RWPE2 (cell line): ENCODE measurements at regions not wholly inside any gene's neighbourhood (a gene's known extent, or its start where the extent isn't known, plus 50 kb on each side); places are given as distances from the start of the nearest gene placed in this dataset.

Source experiments
- ATAC-seq: fragments of 200-7000 bp; cut with Tn5 transposase; 3 replicates; pipeline ENCODE4 v1.9.1; 2021; ENCODE audit warnings: low read depth
- DNase-seq: peaks from one replicate; pipeline ENCODE4 v3.0.0-alpha.2; 2020; ENCODE audit warnings: low spot score
- H3K27ac ChIP-seq: fragments of 450-650 bp; 2 replicates; pipeline ENCODE4 v1.5.1; 2017; ENCODE audit warnings: mild to moderate bottlenecking; ENCODE audit not compliant: poor library complexity, severe bottlenecking
- H3K27me3 ChIP-seq: fragments of 250-450 bp; sonication (Bioruptor Pico); 2 replicates; pipeline ENCODE4 v1.5.1; 2021; ENCODE audit warnings: mild to moderate bottlenecking, moderate library complexity; ENCODE audit not compliant: insufficient read depth, poor library complexity, severe bottlenecking
- H3K36me3 ChIP-seq: fragments of 250-450 bp; sonication (Bioruptor Pico); 2 replicates; pipeline ENCODE4 v1.5.1; 2020; ENCODE audit warnings: low read depth, mild to moderate bottlenecking, moderate library complexity
- H3K4me1 ChIP-seq: fragments of 250-450 bp; sonication (Bioruptor Pico); 2 replicates; pipeline ENCODE4 v1.5.1; 2021; ENCODE audit warnings: mild to moderate bottlenecking, moderate library complexity; ENCODE audit not compliant: insufficient read depth, poor library complexity, severe bottlenecking
- H3K4me3 ChIP-seq: fragments of 250-450 bp; sonication (Bioruptor Pico); 2 replicates; pipeline ENCODE4 v1.5.1; 2021; ENCODE audit warnings: mild to moderate bottlenecking, moderate library complexity; ENCODE audit not compliant: severe bottlenecking
- H3K9me3 ChIP-seq: fragments of 250-450 bp; sonication (Bioruptor Pico); 2 replicates; pipeline ENCODE4 v1.5.1; 2021; ENCODE audit warnings: mild to moderate bottlenecking, moderate library complexity; ENCODE audit not compliant: severe bottlenecking
- TF ChIP-seq, protein P1 (sequence below): fragments of 450-650 bp; IDR thresholded peaks from one replicate; pipeline ENCODE4 v1.5.1; 2017; ENCODE audit warnings: mild to moderate bottlenecking, moderate library complexity; ENCODE audit not compliant: poor library complexity, severe bottlenecking

DNA sequence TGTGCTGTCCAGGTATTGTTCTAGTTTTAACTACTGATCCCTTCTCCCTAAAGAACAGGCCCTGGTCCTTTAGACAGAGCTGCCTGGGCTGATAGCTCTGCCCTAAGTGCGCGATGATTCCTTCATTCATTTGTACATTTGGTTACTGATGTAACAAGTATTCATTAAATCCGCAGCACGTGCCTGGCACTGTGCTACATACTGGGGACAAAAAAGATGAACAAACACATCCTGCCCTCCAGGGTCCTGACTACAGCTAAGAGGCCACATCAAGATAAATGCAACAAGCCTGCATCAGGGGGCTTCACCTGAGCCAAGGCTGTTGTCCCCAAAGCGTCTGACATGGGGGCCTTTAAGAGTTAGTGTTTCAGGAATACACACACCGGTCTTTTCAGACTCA lies 99.0 kb upstream of the PODXL start:
- H3K27ac ChIP-seq, result no peak overlapping the region
- ATAC-seq (no peak), DNase-seq (no peak)
- TF ChIP-seq, protein P1, sequence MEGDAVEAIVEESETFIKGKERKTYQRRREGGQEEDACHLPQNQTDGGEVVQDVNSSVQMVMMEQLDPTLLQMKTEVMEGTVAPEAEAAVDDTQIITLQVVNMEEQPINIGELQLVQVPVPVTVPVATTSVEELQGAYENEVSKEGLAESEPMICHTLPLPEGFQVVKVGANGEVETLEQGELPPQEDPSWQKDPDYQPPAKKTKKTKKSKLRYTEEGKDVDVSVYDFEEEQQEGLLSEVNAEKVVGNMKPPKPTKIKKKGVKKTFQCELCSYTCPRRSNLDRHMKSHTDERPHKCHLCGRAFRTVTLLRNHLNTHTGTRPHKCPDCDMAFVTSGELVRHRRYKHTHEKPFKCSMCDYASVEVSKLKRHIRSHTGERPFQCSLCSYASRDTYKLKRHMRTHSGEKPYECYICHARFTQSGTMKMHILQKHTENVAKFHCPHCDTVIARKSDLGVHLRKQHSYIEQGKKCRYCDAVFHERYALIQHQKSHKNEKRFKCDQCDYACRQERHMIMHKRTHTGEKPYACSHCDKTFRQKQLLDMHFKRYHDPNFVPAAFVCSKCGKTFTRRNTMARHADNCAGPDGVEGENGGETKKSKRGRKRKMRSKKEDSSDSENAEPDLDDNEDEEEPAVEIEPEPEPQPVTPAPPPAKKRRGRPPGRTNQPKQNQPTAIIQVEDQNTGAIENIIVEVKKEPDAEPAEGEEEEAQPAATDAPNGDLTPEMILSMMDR, result no peak
- H3K9me3 ChIP-seq, result no peaks in the 10 kb centered on the region
- no peak overlapping the region for H3K4me3 ChIP-seq
- H3K27me3 ChIP-seq, result no peaks in the 10 kb centered on the region
- no peaks in the 10 kb centered on the region for H3K36me3 ChIP-seq
- no peaks in the 10 kb centered on the region for H3K4me1 ChIP-seq

GRCh38 chr7:131654668-131655326 lies 98.4 kb upstream of the PODXL start:
- TF ChIP-seq, protein P1, result peak; percentile 74
- H3K9me3 ChIP-seq, result no peaks in the 10 kb centered on the region
- no peaks in the 10 kb centered on the region for H3K36me3 ChIP-seq
- ATAC-seq, result peak; percentile 91
- no peaks in the 10 kb centered on the region for H3K27me3 ChIP-seq
- H3K4me3 ChIP-seq, result no peak overlapping the region
- peak; percentile 77 for DNase-seq
- H3K27ac ChIP-seq, result no peak overlapping the region
- no peaks in the 10 kb centered on the region for H3K4me1 ChIP-seq

DNA sequence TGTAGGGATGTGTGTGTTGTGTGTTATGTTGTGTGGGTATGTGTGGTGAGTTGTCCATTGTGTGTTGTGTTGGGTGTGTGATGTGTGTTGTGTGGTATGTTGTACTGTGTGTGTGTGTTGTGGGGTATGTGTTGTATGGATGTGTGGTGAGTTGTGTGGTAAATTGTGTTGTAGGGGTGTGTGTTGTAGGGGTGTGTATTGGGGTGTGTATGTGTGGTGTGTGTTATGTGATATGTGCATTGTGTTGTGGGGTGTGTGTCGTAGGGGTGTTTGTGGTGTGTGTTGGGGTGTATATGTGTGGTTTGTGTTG lies 97.8 kb upstream of the PODXL start:
- Histone ChIP-seq H3K9me3 (no peaks in the 10 kb centered on the region), H3K4me3 (no peak overlapping the region), H3K27ac (no peak overlapping the region), H3K4me1 (no peaks in the 10 kb centered on the region), H3K27me3 (no peaks in the 10 kb centered on the region), H3K36me3 (no peaks in the 10 kb centered on the region)
- ATAC-seq (no peak), DNase-seq (no peak)
- TF ChIP-seq, protein P1, result no peak

DNA sequence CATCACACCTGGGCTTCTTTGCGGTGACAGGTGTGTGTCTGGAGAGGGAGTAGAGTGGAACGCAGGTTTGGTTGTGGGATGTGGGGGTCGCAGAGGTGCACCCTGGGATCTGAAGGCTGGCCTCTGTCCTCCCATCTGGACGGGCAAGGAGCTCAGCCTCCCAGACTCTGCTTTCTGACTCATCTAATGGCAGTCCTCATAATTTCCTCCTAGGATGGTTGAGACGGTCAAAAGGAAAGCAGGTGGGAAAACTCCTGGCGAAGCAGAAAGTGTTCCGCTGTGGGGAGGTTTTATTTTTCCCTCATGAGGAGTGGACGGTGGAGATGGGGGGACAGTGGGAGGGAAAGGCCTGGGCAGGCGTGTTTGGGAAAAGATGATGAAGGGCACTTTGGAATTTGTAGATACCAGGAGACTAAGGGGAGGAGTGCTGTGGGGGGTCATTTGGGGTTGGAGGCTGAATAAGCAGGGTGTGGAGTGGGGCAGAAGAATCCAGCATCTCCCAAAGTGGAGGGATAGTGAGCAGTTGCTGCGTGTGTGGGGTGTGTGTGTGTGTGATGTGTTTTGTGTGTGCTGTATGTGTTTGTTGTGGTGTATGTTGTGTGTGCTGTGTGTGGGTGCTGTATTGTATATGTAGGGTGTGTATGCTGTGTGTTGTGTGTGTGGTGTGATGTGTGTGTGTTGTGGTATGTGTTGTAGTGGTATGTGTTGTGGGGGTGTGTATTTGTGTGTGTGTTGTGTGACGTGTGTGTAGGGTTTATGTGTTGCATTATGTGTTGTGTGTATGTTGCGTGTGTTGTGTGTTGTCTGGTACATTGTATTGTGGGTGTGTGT lies 97.2 kb upstream of the PODXL start:
- Histone ChIP-seq H3K9me3 (no peaks in the 10 kb centered on the region), H3K4me1 (no peaks in the 10 kb centered on the region), H3K27ac (no peak overlapping the region), H3K4me3 (no peak overlapping the region), H3K36me3 (no peaks in the 10 kb centered on the region), H3K27me3 (no peaks in the 10 kb centered on the region)
- DNase-seq (no peak), ATAC-seq (0 out of 3 replicates have a peak, but pooled peaks have one; percentile 5)
- TF ChIP-seq, protein P1, result no peak

DNA sequence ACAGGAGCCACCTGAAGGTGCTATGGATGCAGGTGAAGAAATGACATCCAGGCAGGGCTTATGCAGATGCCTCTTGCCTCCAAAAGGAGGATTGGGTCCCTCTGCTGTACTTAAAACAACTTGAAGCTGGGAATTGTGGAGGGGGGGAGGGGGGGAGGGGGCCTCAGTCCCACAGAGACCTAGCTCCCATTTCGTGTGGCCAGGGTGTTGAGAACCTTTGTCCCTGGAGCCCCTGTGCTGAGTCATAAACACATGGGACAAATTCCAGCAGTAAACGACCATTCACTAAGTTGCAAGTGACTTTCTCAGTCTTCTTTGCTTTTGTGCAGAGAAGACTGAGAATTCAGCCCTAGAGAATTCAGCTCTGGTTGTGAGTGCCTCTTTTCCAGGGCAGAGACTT lies 96.5 kb upstream of the PODXL start:
- Histone ChIP-seq H3K9me3 (no peaks in the 10 kb centered on the region), H3K27ac (no peak overlapping the region), H3K36me3 (no peaks in the 10 kb centered on the region), H3K27me3 (no peaks in the 10 kb centered on the region), H3K4me1 (no peaks in the 10 kb centered on the region), H3K4me3 (no peak overlapping the region)
- ATAC-seq, result no peak
- DNase-seq, result no peak
- TF ChIP-seq, protein P1, result no peak
